Neural cell (in vitro differentiated cells): ENCODE measurements at regions not wholly inside any gene's neighbourhood (a gene's known extent, or its start where the extent isn't known, plus 50 kb on each side); places are given as distances from the start of the nearest gene placed in this dataset.

Experiments used
- H2AFZ ChIP-seq: fragments of 200-600, 300-800 bp; sonication (generic), shearing (Covaris generic); 2 replicates; pipeline ENCODE4 v1.6.0; 2014; ENCODE audit warnings: low read depth, mild to moderate bottlenecking, antibody characterized with exemption, low read length, moderate library complexity
- H3F3A ChIP-seq: fragments of 200-600 bp; shearing (Covaris generic); 2 replicates; pipeline ENCODE4 v1.6.1; 2016; ENCODE audit warnings: mild to moderate bottlenecking, moderate library complexity, mixed read lengths, antibody characterized with exemption, low read length; ENCODE audit not compliant: insufficient read depth, poor library complexity, severe bottlenecking
- H3K27ac ChIP-seq: fragments of 200-600, 300-800 bp; sonication (generic), shearing (Covaris generic); 2 replicates; pipeline ENCODE4 v1.5.1; 2014; ENCODE audit warnings: mild to moderate bottlenecking, low read length, moderate library complexity
- H3K27me3 ChIP-seq: fragments of 300-800, 200-600 bp; sonication (generic), shearing (Covaris generic); 2 replicates; pipeline ENCODE4 v1.6.0; 2014; ENCODE audit warnings: mild to moderate bottlenecking, low read depth, low read length, moderate library complexity; ENCODE audit not compliant: insufficient read depth
- H3K36me3 ChIP-seq: fragments of 300-800, 200-600 bp; sonication (generic), shearing (Covaris generic); 2 replicates; pipeline ENCODE4 v1.5.1; 2014; ENCODE audit warnings: mild to moderate bottlenecking, antibody characterized with exemption, low read length, moderate library complexity; ENCODE audit not compliant: insufficient read depth
- H3K4me2 ChIP-seq: fragments of 300-800, 200-600 bp; sonication (generic), shearing (Covaris generic); 2 replicates; pipeline ENCODE4 v1.6.0; 2014; ENCODE audit warnings: mild to moderate bottlenecking, low read length
- H3K4me3 ChIP-seq: fragments of 300-800, 200-600 bp; sonication (generic), shearing (Covaris generic); 2 replicates; pipeline ENCODE4 v1.5.1; 2014; ENCODE audit warnings: mild to moderate bottlenecking, low read length, moderate library complexity
- H3K79me2 ChIP-seq: fragments of 200-600 bp; shearing (Covaris generic); replicated peaks from 2 replicates; pipeline ENCODE4 v1.6.0; 2014; ENCODE audit warnings: mild to moderate bottlenecking, low read length, moderate library complexity; ENCODE audit not compliant: insufficient read depth
- H3K9ac ChIP-seq: fragments of 300-800, 200-600 bp; sonication (generic), shearing (Covaris generic); 2 replicates; pipeline ENCODE4 v1.6.1; 2016; ENCODE audit warnings: mild to moderate bottlenecking, low read length, mixed read lengths
- H3K9me2 ChIP-seq: fragments of 200-600 bp; shearing (Covaris generic); 2 replicates; pipeline ENCODE4 v1.6.1; 2016; ENCODE audit warnings: mild to moderate bottlenecking, low read length, mixed read lengths; ENCODE audit not compliant: insufficient read depth
- H3K9me3 ChIP-seq: fragments of 200-600, 300-800 bp; sonication (generic), shearing (Covaris generic); 2 replicates; pipeline ENCODE4 v1.6.1; 2016; ENCODE audit warnings: mild to moderate bottlenecking, mixed run types, low read length, moderate library complexity, mixed read lengths
- H4K20me1 ChIP-seq: fragments of 200-600 bp; shearing (Covaris generic); 2 replicates; pipeline ENCODE4 v1.6.1; 2016; ENCODE audit warnings: mild to moderate bottlenecking, mixed run types; ENCODE audit not compliant: insufficient read depth
- CTCF ChIP-seq: fragments of 450-650 bp; IDR thresholded peaks from 2 replicates; pipeline ENCODE4 v1.5.1; 2014; ENCODE audit warnings: antibody characterized with exemption, mild to moderate bottlenecking, moderate library complexity; ENCODE audit not compliant: poor library complexity, severe bottlenecking
- EP300 ChIP-seq: fragments of 450-650 bp; conservative IDR thresholded peaks from 2 replicates; pipeline ENCODE4 v1.6.1; 2014; ENCODE audit warnings: antibody characterized with exemption, mild to moderate bottlenecking, moderate library complexity; ENCODE audit not compliant: poor library complexity, severe bottlenecking
- EZH2 ChIP-seq: fragments of 200-600, 300-800 bp; shearing (Covaris generic), sonication (generic); IDR thresholded peaks from 2 replicates; pipeline ENCODE4 v1.6.1; 2014; ENCODE audit warnings: antibody characterized with exemption, low read length, borderline replicate concordance, mild to moderate bottlenecking; ENCODE audit not compliant: insufficient read depth, poor library complexity, severe bottlenecking
- MXI1 ChIP-seq: fragments of 450-650 bp; conservative IDR thresholded peaks from 2 replicates; pipeline ENCODE4 v1.6.1; 2014; ENCODE audit warnings: antibody characterized with exemption, mild to moderate bottlenecking; ENCODE audit not compliant: poor library complexity, severe bottlenecking
- POLR2AphosphoS5 ChIP-seq: IDR thresholded peaks from 2 replicates; pipeline ENCODE4 v1.6.1; 2012
- RAD21 ChIP-seq: fragments of 450-650 bp; conservative IDR thresholded peaks from 2 replicates; pipeline ENCODE4 v1.6.1; 2014; ENCODE audit warnings: antibody characterized with exemption, mild to moderate bottlenecking, moderate library complexity
- REST ChIP-seq: IDR thresholded peaks from 2 replicates; pipeline ENCODE4 v1.6.1; 2012; ENCODE audit warnings: borderline replicate concordance
- SMC3 ChIP-seq: fragments of 450-650 bp; conservative IDR thresholded peaks from 2 replicates; pipeline ENCODE4 v1.6.1; 2014; ENCODE audit warnings: antibody characterized with exemption, mild to moderate bottlenecking, moderate library complexity; ENCODE audit not compliant: poor library complexity
- TAF1 ChIP-seq: IDR thresholded peaks from 2 replicates; pipeline ENCODE4 v1.6.1; 2012; ENCODE audit warnings: low read depth

GRCh38 chr9:100662122-100662521 is 84.2 kb downstream of the CAVIN4 start:
- H2AFZ ChIP-seq: no peak overlapping the region
- no peaks in the 10 kb centered on the region for H3K36me3 ChIP-seq
- H3K79me2 ChIP-seq: no peaks in the 10 kb centered on the region
- H3K9me3 ChIP-seq: peaks cover 4% of the 10 kb centered on the region
- H3K27ac ChIP-seq: peak overlapping the region; percentile 8
- no peak overlapping the region for H3K4me3 ChIP-seq
- H3K27me3 ChIP-seq: no peaks in the 10 kb centered on the region
- H3K4me2 ChIP-seq: no peak overlapping the region
- H3F3A ChIP-seq: no peaks in the 10 kb centered on the region
- no peak overlapping the region for H3K9ac ChIP-seq
- TF ChIP-seq RAD21 (peak; percentile 26), SMC3 (no peak), POLR2AphosphoS5 (no peak), MXI1 (no peak), CTCF (peak; percentile 48)
- no peaks in the 10 kb centered on the region for H4K20me1 ChIP-seq
- no peaks in the 10 kb centered on the region for H3K9me2 ChIP-seq

- Histone ChIP-seq H3K36me3 (no peaks in the 10 kb centered on the region), H3K9me2 (no peaks in the 10 kb centered on the region), H3K27ac (no peak overlapping the region), H3F3A (no peaks in the 10 kb centered on the region), H3K4me3 (no peak overlapping the region), H4K20me1 (no peaks in the 10 kb centered on the region), H3K79me2 (no peaks in the 10 kb centered on the region), H2AFZ (no peak overlapping the region), H3K27me3 (no peaks in the 10 kb centered on the region), H3K9ac (no peak overlapping the region), H3K4me2 (no peak overlapping the region), H3K9me3 (peaks cover 4% of the 10 kb centered on the region)
- TF ChIP-seq TAF1: no peak
- TF ChIP-seq CTCF: no peak
- TF ChIP-seq RAD21: no peak
- no peak for TF ChIP-seq POLR2AphosphoS5
- no peak for TF ChIP-seq EZH2
- TF ChIP-seq SMC3: no peak
- TF ChIP-seq REST: no peak
- TF ChIP-seq EP300: no peak
- TF ChIP-seq MXI1: no peak
Observed at GRCh38 chr9:100667448-100667847, 89.6 kb downstream of the CAVIN4 start.
